ENCODE measurements at regions not wholly inside any gene's neighbourhood (a gene's known extent, or its start where the extent isn't known, plus 50 kb on each side); places are given as distances from the start of the nearest gene placed in this dataset.

DNA sequence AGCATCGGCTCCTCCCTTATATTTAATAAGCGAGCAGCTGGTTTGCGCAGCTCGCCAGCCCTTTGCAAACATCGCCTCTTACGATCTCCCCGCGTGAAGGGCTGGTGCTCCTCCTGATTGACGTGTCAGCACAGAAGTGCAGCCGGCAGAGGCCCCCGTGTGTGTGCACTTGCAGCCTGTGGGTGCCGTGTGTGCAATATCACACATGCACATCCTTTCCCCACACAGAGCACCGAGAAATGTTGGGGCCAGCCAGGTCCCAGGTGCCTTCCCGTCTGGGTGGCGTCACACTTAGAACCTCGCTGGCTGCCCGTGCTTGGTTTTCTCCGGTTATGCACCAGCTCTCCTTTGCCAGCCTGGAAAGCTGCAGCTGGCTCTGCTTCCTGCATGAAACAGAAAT lies 126.6 kb upstream of the AJAP1 start:
- TF ChIP-seq ARNT (IDR thresholded peaks at IDR 0.05) (no peak), FOXM1 (IDR thresholded peaks at IDR 0.05; ENCODE audit: borderline replicate concordance) (no peak), L3MBTL2 (conservative IDR thresholded peaks at IDR 0.05) (no peak)
